CD4-positive, alpha-beta T cell (primary cell): ENCODE measurements at regions not wholly inside any gene's neighbourhood (a gene's known extent, or its start where the extent isn't known, plus 50 kb on each side); places are given as distances from the start of the nearest gene placed in this dataset.

Experiments used
- ATAC-seq: fragments of 200-7000 bp; cut with Tn5 transposase; one replicate; pipeline ENCODE4 v1.10.0; 2022; ENCODE audit warnings: mild to moderate bottlenecking; ENCODE audit not compliant: poor library complexity
- CTCF ChIA-PET: fragments of 350-600 bp; sonication (Branson Sonifier 250); formaldehyde crosslinking; loops from one replicate; lab custom pipeline; 2021; ENCODE audit warnings: antibody characterized with exemption, inconsistent platforms; lab: Charles Lee
- POLR2A ChIA-PET: fragments of 350-600 bp; sonication (Branson Sonifier 250); formaldehyde crosslinking; loops from one replicate; lab custom pipeline; 2021; ENCODE audit warnings: antibody characterized with exemption, inconsistent platforms; lab: Charles Lee
- DNase-seq, 14 experiments: peaks; one replicate each; pipeline ENCODE4 v3.0.0-alpha.2; 2013 to 2020; ENCODE audit warnings: mixed read lengths in 2 of 14
- H3K27ac ChIP-seq, 2 donors: one replicate each; pipeline versions ENCODE4 v1.5.1 to v1.7.0; 2013; ENCODE audit warnings: low read length in 2 of 2, low read depth in 1 of 2, mild to moderate bottlenecking in 1 of 2
- H3K27me3 ChIP-seq, 2 experiments: 1 replicate in 1 of 2; 2 replicates in 1 of 2; pipeline versions ENCODE4 v1.6.1 to v1.7.0; 2013; ENCODE audit warnings: low read length in 2 of 2, control low read depth in 1 of 2, mild to moderate bottlenecking in 1 of 2, moderate library complexity in 1 of 2; ENCODE audit not compliant: insufficient read depth in 2 of 2, control insufficient read depth in 1 of 2
- H3K36me3 ChIP-seq: one replicate; pipeline ENCODE4 v1.6.1; 2013; ENCODE audit warnings: low read length, control low read depth; ENCODE audit not compliant: insufficient read depth
- H3K4me1 ChIP-seq: one replicate; pipeline ENCODE4 v1.6.1; 2013; ENCODE audit warnings: low read length, control low read depth; ENCODE audit not compliant: insufficient read depth
- H3K4me3 ChIP-seq: one replicate; pipeline ENCODE4 v1.5.1; 2013; ENCODE audit warnings: mild to moderate bottlenecking, low read length, moderate library complexity
- H3K9me3 ChIP-seq, 2 experiments: 1 replicate in 1 of 2; 2 replicates in 1 of 2; pipeline versions ENCODE4 v1.6.1 to v1.7.0; 2013; ENCODE audit warnings: low read length in 2 of 2, mild to moderate bottlenecking in 2 of 2, control low read depth in 1 of 2, moderate library complexity in 1 of 2; ENCODE audit not compliant: control insufficient read depth in 1 of 2, insufficient read depth in 1 of 2
- H3K27ac Mint-ChIP-seq: one replicate; pipeline ENCODE4 v1.8.0; 2020; ENCODE audit warnings: mixed read lengths
- H3K27me3 Mint-ChIP-seq: one replicate; pipeline ENCODE4 v1.8.0; 2021; ENCODE audit warnings: mixed read lengths
- H3K36me3 Mint-ChIP-seq: one replicate; pipeline ENCODE4 v1.8.0; 2021; ENCODE audit warnings: low read depth, mixed read lengths
- H3K4me1 Mint-ChIP-seq: one replicate; pipeline ENCODE4 v1.8.0; 2021; ENCODE audit warnings: low read depth, mixed read lengths
- H3K4me3 Mint-ChIP-seq: one replicate; pipeline ENCODE4 v1.8.0; 2020; ENCODE audit warnings: mild to moderate bottlenecking, mixed read lengths
- H3K9me3 Mint-ChIP-seq: one replicate; pipeline ENCODE4 v1.8.0; 2020; ENCODE audit warnings: mixed read lengths
- intact Hi-C, 2 experiments: fragments of 100-400 bp; cut with DNase I in 1 of 2; cut with micrococcal nuclease in 1 of 2; formaldehyde crosslinking; loops; one replicate each; pipeline versions ENCODE4 v1.15.1 to v1.9.0; 2023 to 2025; cut with DNase I, micrococcal nuclease
- TF ChIP-seq, protein P1 (sequence below): fragments of 200-600 bp; IDR thresholded peaks from one replicate; pipeline ENCODE4 v1.8.0; 2022; ENCODE audit warnings: antibody characterized with exemption, mild to moderate bottlenecking

DNA sequence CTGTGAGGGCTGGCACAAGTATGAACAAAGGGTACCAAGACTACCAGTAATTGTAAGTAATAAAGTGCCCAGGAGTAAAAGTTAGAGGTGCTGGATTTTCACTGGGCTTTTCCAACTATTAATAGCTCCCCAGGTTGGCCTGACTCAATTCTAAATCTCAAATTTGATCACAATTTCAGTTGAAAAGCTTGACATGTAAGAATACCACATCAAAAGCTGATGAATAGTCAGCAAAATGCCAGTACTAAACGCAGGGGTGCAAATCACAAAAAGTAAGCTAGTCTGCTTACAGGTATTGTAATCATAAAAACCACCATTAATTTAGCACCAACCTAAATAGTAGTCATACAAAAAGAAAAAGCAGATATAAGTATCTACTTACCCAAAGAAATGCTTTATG lies 917.5 kb downstream of the NLGN4Y start:
- ATAC-seq, result no peak
- H3K27me3 ChIP-seq, result no peaks in the 10 kb centered on the region
- ChIA-PET CTCF (no interaction called here), POLR2A (interaction anchor here (1.1 to 2.0 kb wide), 2 partner anchors 14 to 17 kb away, joined by 5 to 7 read pairs; no protein-coding TSS in a partner anchor)
- peaks cover 2% of the 10 kb centered on the region for H3K9me3 Mint-ChIP-seq
- no peaks in the 10 kb centered on the region for H3K36me3 ChIP-seq
- no peaks in the 10 kb centered on the region for H3K36me3 Mint-ChIP-seq
- no peak for DNase-seq
- H3K27ac Mint-ChIP-seq, result no peak overlapping the region
- H3K4me3 ChIP-seq, result no peak overlapping the region
- H3K27ac ChIP-seq, result no peak overlapping the region
- H3K4me1 Mint-ChIP-seq, result peaks cover 24% of the 10 kb centered on the region
- no peaks in the 10 kb centered on the region for H3K9me3 ChIP-seq
- no peaks in the 10 kb centered on the region for H3K27me3 Mint-ChIP-seq
- H3K4me3 Mint-ChIP-seq, result no peak overlapping the region
- intact Hi-C loops, result no loop called here
- TF ChIP-seq, protein P1, sequence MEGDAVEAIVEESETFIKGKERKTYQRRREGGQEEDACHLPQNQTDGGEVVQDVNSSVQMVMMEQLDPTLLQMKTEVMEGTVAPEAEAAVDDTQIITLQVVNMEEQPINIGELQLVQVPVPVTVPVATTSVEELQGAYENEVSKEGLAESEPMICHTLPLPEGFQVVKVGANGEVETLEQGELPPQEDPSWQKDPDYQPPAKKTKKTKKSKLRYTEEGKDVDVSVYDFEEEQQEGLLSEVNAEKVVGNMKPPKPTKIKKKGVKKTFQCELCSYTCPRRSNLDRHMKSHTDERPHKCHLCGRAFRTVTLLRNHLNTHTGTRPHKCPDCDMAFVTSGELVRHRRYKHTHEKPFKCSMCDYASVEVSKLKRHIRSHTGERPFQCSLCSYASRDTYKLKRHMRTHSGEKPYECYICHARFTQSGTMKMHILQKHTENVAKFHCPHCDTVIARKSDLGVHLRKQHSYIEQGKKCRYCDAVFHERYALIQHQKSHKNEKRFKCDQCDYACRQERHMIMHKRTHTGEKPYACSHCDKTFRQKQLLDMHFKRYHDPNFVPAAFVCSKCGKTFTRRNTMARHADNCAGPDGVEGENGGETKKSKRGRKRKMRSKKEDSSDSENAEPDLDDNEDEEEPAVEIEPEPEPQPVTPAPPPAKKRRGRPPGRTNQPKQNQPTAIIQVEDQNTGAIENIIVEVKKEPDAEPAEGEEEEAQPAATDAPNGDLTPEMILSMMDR, result no peak
- peaks cover 13% of the 10 kb centered on the region for H3K4me1 ChIP-seq

DNA sequence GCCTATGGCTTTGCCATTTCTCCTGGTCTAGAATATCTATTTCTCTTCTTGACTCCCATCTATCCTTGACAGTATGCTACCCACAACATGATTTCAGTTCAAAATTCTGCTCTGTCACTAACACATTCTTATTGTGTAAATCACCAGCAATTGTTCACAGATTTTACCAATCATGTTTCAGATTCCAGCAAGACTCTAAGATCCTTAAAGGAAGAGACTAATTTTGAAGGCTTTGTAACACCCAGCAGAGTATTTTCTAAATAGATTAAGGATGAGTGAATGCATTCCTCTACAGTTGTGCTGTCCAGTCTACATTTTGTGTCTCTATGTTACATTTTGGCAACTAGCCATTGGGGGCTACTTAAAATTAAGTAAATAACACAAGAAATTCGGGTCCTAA lies 921.5 kb downstream of the NLGN4Y start:
- H3K36me3 ChIP-seq, result no peaks in the 10 kb centered on the region
- H3K4me1 Mint-ChIP-seq, result peaks cover 17% of the 10 kb centered on the region

DNA sequence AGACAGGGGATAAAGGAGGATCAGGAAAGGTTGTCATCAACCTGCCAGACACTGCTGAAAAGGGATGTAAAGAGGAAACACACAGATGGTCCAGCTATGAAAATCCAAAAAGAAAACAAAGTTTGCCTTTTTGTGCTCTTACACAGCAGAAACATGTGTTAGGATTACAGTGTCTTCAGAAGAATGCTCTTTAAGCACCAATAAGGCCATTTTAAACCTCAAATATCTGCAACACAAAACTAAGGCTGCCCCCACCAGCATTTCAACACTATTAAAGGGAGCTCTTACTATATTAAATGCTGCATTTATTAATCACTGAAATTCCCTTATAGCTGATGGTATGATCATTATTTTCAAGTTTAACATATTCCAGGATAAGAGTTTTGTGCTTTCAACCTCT lies 922.5 kb downstream of the NLGN4Y start:
- Mint-ChIP-seq H3K27me3 (no peaks in the 10 kb centered on the region), H3K9me3 (no peaks in the 10 kb centered on the region), H3K4me1 (peaks cover 7% of the 10 kb centered on the region), H3K36me3 (no peaks in the 10 kb centered on the region), H3K4me3 (no peak overlapping the region), H3K27ac (no peak overlapping the region)
- no peaks in the 10 kb centered on the region for H3K9me3 ChIP-seq
- ATAC-seq (no peak), DNase-seq (no peak)
- CTCF ChIA-PET, result no interaction called here
- H3K36me3 ChIP-seq, result no peaks in the 10 kb centered on the region
- no peaks in the 10 kb centered on the region for H3K4me1 ChIP-seq
- TF ChIP-seq, protein P1, result no peak
- H3K27ac ChIP-seq, result no peak overlapping the region
- no peaks in the 10 kb centered on the region for H3K27me3 ChIP-seq
- intact Hi-C loops, result no loop called here
- H3K4me3 ChIP-seq, result no peak overlapping the region
- POLR2A ChIA-PET, result no interaction called here

More for the DNA sequence above, 921.5 kb downstream of the NLGN4Y start:
- Mint-ChIP-seq H3K4me3 (no peak overlapping the region), H3K27ac (no peak overlapping the region), H3K36me3 (no peaks in the 10 kb centered on the region), H3K9me3 (no peaks in the 10 kb centered on the region), H3K27me3 (no peaks in the 10 kb centered on the region)
- DNase-seq, result no peak
- CTCF ChIA-PET, result no interaction called here
- POLR2A ChIA-PET, result no interaction called here
- TF ChIP-seq, protein P1, result no peak
- H3K4me1 ChIP-seq, result peaks cover 8% of the 10 kb centered on the region
- no peak overlapping the region for H3K27ac ChIP-seq
- no peaks in the 10 kb centered on the region for H3K27me3 ChIP-seq
- no peaks in the 10 kb centered on the region for H3K9me3 ChIP-seq
- ATAC-seq, result no peak
- intact Hi-C loops, result no loop called here
- no peak overlapping the region for H3K4me3 ChIP-seq
